Activated CD8-positive, alpha-beta memory T cell treated with anti-CD3 and anti-CD28 coated beads, Interleukin-2, amount 50 U/mL, for 24 hours (primary cell): ENCODE measurements at regions not wholly inside any gene's neighbourhood (a gene's known extent, or its start where the extent isn't known, plus 50 kb on each side); places are given as distances from the start of the nearest gene placed in this dataset.
"Not testable (repeated sequence)": the region's sequence is repeated elsewhere in the genome, so short reads cannot be mapped to it uniquely, and the experiment has no call there.

Experiments used
- DNase-seq: peaks from one replicate; pipeline ENCODE4 v3.0.0-alpha.2; 2020; ENCODE audit errors: extremely low read depth

DNA sequence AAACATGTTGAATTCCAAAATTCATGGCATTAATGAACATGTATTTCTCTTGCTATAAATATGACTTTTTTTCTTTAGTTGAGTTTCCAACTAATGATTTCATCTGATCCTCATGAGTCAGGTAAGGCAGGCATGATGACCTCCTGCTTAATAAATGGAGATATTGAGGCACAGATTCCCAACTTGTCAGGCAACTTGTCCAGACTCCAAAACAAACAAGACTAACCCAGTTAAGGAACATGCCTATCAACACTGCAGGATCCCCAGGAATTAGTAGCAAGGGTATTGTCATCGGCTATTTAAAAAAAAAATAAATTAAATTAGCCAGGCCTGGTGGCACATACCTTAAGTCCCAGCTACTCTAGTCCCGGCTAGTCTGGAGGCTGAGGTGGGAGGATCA lies 121.3 kb upstream of the SALL4 start:
- DNase-seq, result no peak

- not testable (repeated sequence) for DNase-seq
Observed at GRCh38 chr20:51922812-51923211, 120.5 kb upstream of the SALL4 start.

GRCh38 chr20:51918561-51918960 lies 116.2 kb upstream of the SALL4 start:
- no peak for DNase-seq

DNA sequence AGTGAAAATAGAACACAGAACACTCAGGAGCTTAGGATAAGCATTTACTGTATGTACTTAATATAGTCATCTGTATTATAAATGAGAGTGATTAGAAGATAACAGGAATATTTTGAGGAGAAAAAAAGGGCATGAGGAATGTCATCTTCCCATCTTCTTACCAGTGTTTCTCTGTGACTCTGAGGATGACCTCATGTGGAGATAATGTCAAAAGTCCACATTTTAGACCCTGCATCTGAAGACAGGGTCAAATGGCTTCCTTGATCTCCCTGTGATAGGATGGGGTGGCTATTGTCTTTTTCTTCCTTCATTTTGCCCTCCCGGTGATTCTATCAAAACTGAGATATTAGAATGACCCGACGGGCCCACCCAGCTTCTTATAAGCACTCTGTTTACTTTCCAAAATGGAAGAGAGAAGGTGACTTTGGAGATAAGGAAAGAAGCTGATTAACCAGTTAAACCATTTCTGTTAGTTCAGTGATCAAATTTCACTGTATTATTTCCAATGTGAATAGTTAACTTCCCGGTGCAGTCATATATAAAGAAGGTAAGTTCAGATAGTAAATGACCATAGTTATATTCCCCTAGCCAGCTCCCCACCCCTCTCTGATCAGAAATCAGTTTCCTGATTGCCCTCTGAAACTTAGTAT lies 115.7 kb upstream of the SALL4 start:
- DNase-seq, result no peak

DNA sequence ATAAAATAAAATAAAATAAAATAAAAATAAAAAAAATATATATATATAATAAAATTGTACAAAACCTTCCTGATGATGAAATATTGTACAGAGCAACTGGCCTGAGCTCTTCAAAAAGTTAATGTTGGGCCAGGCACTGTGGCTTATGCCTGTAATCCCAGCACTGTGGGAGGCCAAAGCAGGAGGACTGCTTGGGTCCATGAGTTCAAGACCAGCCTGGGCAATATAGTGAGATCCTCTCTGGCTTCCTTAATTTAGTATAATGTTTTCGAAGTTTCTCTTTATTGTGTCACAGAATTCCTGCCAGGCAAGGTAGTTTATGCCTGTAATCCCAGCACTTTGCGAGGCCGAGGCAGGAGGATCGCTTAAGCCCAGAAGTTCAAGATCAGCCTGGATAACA lies 113.9 kb upstream of the SALL4 start:
- DNase-seq, result no peak

- DNase-seq, result no peak
Observed at GRCh38 chr20:51914758-51915157, 112.4 kb upstream of the SALL4 start.

DNA sequence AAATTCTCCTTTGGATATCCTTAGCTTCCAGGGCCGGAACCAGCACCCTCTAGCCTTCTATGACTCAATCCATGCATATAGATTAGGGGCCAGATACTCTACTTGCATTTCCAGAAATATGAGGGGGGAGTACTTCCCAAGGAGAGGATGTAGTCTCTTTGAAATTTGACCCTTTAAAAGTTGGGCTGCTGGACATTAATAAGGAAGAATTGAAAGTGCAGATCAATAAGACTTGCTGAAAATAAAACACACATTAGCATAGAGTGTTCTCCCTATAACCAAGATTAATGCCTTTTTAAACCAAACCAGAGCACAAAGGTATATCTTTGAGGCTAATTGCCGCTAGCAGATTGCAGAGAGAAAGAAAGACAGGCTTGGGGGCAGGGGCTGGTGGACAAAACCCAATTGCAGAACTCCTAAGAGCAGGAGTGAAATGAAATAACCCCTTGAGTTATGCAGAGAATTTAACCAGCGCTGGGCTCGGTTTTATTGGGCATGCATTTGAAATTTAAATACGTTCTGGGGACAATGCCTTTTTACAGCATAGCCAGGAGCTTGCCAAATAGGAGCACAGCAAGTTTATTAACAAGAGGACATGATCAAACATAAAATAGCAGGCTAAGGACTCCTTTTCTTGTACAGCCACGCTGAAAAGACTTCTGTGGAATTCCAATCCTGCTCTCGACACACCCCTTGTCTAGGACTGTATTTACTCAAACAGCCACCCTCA lies 108.2 kb upstream of the SALL4 start:
- DNase-seq, result no peak

- DNase-seq, result no peak
Observed at GRCh38 chr20:51906679-51907078, 104.4 kb upstream of the SALL4 start.

GRCh38 chr20:51906049-51906448 lies 103.7 kb upstream of the SALL4 start:
- DNase-seq, result no peak

DNA sequence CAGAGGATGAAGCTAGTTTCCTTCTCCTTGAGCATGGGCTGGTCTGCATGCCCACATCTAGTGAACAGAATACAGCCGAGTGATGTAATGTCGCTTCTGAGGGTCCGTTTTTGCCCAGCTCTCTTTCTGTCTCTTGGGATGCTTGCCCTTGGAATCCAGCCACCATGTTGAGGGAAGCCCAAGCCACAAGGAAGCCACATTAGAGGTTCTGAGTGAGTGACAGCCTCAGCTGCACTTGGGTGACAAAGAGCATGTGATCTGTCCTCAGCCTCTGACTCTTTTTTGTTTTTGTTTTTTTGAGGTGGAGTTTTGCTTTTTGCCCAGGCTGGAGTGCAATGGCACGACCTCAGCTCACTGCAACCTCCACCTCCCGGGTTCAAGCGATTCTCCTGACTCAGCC lies 100.6 kb upstream of the SALL4 start:
- DNase-seq, result no peak

DNA sequence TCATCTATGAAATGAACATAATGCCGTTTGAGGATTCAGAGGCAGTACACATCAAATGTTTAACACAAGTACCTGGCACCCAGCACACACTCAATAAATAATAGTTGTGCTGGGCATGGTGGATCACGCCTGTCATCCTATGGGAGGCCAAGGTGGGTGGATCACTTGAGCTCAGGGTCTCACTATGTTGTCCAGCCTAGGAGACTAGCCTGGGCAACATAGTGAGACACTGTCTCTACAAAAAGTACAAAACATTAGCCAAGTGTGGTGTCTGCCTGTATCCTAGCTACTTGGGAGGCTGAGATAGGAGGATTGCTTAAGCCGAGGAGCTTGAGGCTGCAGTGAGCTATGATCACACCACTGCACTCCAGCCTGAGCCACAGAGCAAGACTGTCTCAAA lies 98.1 kb upstream of the SALL4 start:
- no peak for DNase-seq

DNA sequence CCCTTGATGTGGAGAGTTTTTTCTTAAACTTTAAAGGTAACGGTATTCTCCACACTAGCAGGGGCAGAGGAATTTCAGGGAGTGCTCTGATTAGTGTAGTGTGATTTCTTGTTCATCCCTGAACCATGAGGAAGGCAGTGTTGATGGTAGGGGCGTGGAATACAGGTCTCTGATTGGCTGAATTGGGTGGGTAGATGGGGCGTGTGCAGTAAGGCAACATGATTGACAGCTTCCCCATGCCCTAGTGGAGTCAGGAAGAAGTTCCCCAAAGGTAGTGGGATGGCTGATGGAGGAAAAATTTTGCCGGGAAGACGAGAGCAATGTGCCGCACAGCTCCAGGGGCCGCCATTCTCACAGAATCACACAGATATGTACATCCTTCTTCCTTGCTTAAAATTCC lies 97.4 kb upstream of the SALL4 start:
- no peak for DNase-seq

DNA sequence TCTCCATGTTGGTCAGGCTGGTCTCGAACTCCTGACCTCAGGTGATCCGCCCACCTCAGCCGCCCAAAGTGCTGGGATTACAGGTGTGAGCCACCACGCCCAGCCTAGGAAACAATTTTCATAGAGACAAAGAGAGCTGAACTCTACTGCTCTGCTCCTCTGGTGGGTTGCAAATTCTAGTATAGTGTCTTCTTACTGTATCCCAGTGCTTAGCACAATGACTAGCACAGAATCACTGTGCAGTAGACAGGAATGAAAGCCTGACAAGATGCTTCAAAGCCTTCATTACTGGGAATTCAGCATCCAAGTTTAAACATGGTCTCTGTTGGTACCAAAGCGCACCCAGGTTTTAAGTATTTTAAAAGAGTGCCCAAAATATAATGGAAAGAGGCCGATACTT lies 96.5 kb upstream of the SALL4 start:
- DNase-seq, result no peak

DNA sequence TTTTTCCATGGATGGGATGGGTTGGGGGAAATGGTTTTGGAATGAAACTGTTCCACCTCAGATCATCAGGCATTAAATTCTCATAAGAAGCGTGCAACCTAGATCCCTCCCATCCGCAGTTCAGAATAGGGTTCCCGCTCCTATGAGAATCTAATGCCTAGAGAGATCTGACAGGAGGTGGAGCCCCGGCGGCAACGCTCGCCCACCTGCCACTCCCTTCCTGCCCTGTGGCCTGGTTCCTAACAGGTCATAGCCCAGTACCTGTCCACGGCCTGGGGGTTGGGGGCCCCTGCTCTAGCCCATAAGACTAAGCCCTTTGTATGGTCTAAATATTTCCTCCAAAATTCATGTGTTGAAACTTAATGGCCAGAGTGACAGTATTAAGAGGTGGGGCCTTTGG lies 92.3 kb upstream of the SALL4 start:
- no peak for DNase-seq

DNA sequence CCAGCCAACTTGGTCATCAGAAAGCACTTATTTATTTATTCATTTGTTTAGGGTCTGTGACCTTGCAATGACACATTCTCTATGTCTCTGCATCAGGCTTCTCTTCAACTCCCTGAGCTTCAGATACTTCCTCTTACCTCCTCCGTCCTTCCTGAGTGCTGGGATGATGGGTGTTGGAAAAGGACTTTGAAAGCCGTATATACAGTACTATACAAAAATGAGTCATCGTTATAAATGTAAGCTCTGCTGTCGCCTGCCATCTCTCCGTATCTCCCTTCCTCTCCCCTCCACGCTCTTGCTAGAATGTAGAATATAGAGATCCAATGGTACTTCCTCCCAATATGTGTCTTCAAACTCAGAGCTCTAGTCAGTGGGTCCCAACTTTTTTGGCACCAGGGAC lies 91.9 kb upstream of the SALL4 start:
- no peak for DNase-seq

DNA sequence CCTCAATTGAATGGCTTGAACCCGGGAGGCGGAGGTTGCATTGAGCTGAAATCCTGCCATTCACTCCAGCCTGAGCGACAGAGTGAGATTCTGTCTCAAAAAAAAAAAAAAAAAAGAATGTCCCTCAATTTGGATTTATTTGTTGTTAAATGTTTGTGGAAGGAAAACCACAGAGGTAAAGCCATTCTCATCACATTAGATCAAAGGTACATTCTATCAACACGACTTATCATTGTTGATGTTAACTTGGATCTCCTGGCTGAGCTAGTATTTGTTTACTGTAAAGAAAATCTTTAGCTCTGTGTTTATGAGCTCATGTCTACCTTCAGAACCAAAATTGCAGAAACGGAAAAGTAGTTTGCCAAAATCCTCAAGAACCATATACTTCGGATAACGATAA lies 91.4 kb upstream of the SALL4 start:
- no peak for DNase-seq

GRCh38 chr20:51890003-51890402 lies 87.7 kb upstream of the SALL4 start:
- DNase-seq, result no peak

GRCh38 chr20:51889466-51889865 lies 87.1 kb upstream of the SALL4 start:
- DNase-seq, result no peak

DNA sequence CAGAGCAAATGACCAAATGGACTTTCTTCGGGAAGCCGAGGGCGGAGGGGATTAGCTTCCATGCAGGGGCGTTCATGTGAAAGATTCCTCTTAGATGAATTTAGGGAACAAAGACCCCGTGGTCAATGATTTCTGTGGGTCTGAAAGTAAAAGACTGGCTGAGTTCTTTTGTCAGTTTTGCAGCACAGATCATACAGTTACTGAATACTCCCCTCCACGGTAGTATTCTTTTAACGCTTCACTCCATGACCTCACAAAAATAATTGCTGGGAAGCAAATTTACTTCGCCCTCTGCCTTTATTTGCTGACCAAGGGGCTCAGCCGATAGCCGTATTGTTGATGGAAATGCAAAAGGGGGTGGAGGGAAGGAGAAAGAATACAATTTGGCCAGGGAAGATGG lies 86.0 kb upstream of the SALL4 start:
- DNase-seq, result no peak

GRCh38 chr20:51886891-51887608 lies 84.7 kb upstream of the SALL4 start:
- no peak for DNase-seq

DNA sequence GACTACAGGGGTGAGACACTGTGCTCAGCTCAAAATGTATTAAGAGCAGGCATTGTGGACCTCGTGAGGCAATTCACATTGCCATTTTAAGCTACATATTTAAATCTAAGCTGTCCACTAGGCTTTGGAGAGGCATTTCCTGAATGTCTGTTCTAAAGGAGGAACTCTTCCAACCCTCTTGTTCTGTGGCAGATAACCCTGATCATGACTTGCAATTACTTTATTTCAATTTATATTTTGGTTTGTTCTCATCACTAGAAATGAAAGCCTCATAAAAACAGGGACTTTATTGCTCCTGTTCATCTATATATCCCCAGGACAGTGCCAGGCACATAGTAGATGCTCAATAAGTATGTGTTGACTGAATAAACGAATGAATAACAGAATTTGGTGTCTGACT lies 84.0 kb upstream of the SALL4 start:
- DNase-seq, result no peak

GRCh38 chr20:51884561-51884960 lies 82.2 kb upstream of the SALL4 start:
- DNase-seq, result no peak

- DNase-seq, result no peak
Observed at GRCh38 chr20:51880188-51880587, 77.9 kb upstream of the SALL4 start.
